Endometrium (tissue), 2 donors: ENCODE measurements at regions not wholly inside any gene's neighbourhood (a gene's known extent, or its start where the extent isn't known, plus 50 kb on each side); places are given as distances from the start of the nearest gene placed in this dataset.

Source experiments
- FAIRE-seq: peaks from 2 replicates; lab custom pipeline; 2012; peaks lifted over from hg19 to GRCh38; lab: Jason Lieb, UNC
- donor health status: control.
- donor health status: control.

GRCh38 chr6:21965016-21965415 is 331.8 kb downstream of the PRL start:
- no peak for FAIRE-seq

GRCh38 chr6:21965953-21966539 is 330.8 kb downstream of the PRL start:
- FAIRE-seq, result no peak

- FAIRE-seq, result no peak
These were observed 329.5 kb downstream of the PRL start for GRCh38 chr6:21967056-21967974.

GRCh38 chr6:21968411-21968810 is 328.4 kb downstream of the PRL start:
- FAIRE-seq, result no peak

- no peak for FAIRE-seq
These were observed 327.6 kb downstream of the PRL start for GRCh38 chr6:21969192-21969591.

- no peak for FAIRE-seq
These were observed 326.1 kb downstream of the PRL start for GRCh38 chr6:21970569-21971300.

- no peak for FAIRE-seq
These were observed 325.3 kb downstream of the PRL start for GRCh38 chr6:21971541-21971940.

GRCh38 chr6:21972516-21972915 is 324.3 kb downstream of the PRL start:
- no peak for FAIRE-seq

GRCh38 chr6:21977346-21977745 is 319.5 kb downstream of the PRL start:
- no peak for FAIRE-seq

- no peak for FAIRE-seq
These were observed 315.5 kb downstream of the PRL start for GRCh38 chr6:21981235-21981833.

- peak; percentile 79 for FAIRE-seq
These were observed 312.7 kb downstream of the PRL start for GRCh38 chr6:21984135-21984534.

GRCh38 chr6:21984561-21984960 is 312.3 kb downstream of the PRL start:
- FAIRE-seq, result no peak

GRCh38 chr6:21985904-21986303 is 310.9 kb downstream of the PRL start:
- no peak for FAIRE-seq

GRCh38 chr6:21986703-21987102 is 310.1 kb downstream of the PRL start:
- no peak for FAIRE-seq

GRCh38 chr6:21987501-21987957 is 309.3 kb downstream of the PRL start:
- FAIRE-seq, result peak; percentile 95

- FAIRE-seq, result no peak
These were observed 306.3 kb downstream of the PRL start for GRCh38 chr6:21990577-21990976.

GRCh38 chr6:21992178-21992967 is 304.5 kb downstream of the PRL start:
- FAIRE-seq, result no peak

- no peak for FAIRE-seq
These were observed 303.0 kb downstream of the PRL start for GRCh38 chr6:21993841-21994240.

GRCh38 chr6:21994821-21995220 is 302.0 kb downstream of the PRL start:
- no peak for FAIRE-seq

GRCh38 chr6:21995318-21995717 is 301.5 kb downstream of the PRL start:
- FAIRE-seq, result no peak

GRCh38 chr6:21996425-21997118 is 300.3 kb downstream of the PRL start:
- FAIRE-seq, result no peak
